ENCODE measurements at regions not wholly inside any gene's neighbourhood (a gene's known extent, or its start where the extent isn't known, plus 50 kb on each side); places are given as distances from the start of the nearest gene placed in this dataset.

DNA sequence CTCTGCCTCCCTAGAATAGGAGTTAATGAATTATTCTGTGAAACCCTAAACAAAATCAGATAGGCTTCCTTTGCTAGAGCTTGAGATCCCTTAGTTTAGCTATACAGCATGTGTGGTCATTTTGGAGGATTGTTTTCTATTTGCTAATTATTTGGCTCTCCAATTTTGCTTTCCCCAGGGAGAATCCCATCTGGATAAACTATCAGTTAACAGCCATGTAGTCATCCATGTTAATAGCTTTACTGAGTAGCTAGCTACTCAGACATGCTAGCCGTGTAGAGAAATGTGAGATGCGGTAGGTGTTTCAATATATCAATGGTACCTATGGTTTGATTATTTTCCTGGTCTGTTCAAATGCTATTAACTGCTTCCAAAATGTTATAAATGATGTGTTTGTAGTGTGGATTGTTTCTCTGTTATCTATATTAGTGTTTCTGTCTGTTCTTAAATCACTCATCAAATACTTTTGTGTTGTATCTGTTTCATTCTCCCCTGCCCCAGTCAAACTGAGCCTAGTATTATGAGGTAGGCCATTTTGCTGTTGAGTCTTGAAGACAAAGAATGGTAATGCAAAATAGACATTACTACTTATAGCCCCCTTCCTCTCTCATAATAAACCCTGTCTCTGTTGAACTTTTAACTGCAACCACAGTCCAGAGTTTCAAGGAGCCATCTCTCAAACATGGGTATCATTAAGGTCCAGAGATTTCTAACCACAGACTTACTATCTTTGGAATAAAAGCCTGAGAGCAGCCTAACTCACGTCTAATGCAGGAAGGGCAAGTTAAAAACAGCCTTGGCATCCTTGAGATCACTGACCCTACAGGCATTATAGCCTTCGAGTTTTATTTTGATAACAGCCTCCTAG, 56.1 kb upstream of the GRAMD1B start:
- H4K91ac ChIP-seq (ENCODE audit: low read depth, low read length): no peak overlapping the region
- H3K79me1 ChIP-seq (ENCODE audit: low read length): peaks cover 4% of the 10 kb centered on the region
- no peak overlapping the region for H4K12ac ChIP-seq (ENCODE audit: low read depth, low read length)
- DNase-seq: no peak
- no peak overlapping the region for H4K8ac ChIP-seq (ENCODE audit: low read depth, low read length)
- no peak overlapping the region for H2BK120ac ChIP-seq (ENCODE audit: insufficient read depth, low read length, poor library complexity)
- H2BK5ac ChIP-seq (ENCODE audit: low read depth, low read length, poor library complexity): no peak overlapping the region
- no peak overlapping the region for H3K23ac ChIP-seq (ENCODE audit: low read length)
- no peaks in the 10 kb centered on the region for H3K27me3 ChIP-seq (ENCODE audit: insufficient read depth, low read length)
- H3K79me2 ChIP-seq (ENCODE audit: control insufficient read depth, insufficient read depth, low read length, poor library complexity): no peaks in the 10 kb centered on the region
- no peak overlapping the region for H3K4ac ChIP-seq (ENCODE audit: low read depth, low read length)
- no peaks in the 10 kb centered on the region for H3K36me3 ChIP-seq (ENCODE audit: control insufficient read depth in 1 of 2, insufficient read depth in 2 of 2, low read length in 2 of 2)
- no peak overlapping the region for H3K4me2 ChIP-seq (ENCODE audit: low read length)
- no peak overlapping the region for H2AFZ ChIP-seq (ENCODE audit: insufficient read depth, low read length, poor library complexity)
- peaks cover 13 to 14% of the 10 kb centered on the region in 2 experiments for H3K4me1 ChIP-seq (ENCODE audit: control insufficient read depth in 1 of 2, insufficient read depth in 2 of 2, low read length in 2 of 2)
- H2AK5ac ChIP-seq (ENCODE audit: low read length): no peak overlapping the region
- no peak overlapping the region for H3K4me3 ChIP-seq (ENCODE audit: low read depth, low read length)
- H3K18ac ChIP-seq (ENCODE audit: low read length): no peak overlapping the region
- H3K14ac ChIP-seq (ENCODE audit: low read length): no peak overlapping the region
- H3K9me3 ChIP-seq (ENCODE audit: insufficient read depth, low read depth, low read length): no peaks in the 10 kb centered on the region
- no peak overlapping the region for H3K27ac ChIP-seq (ENCODE audit: low read depth, low read length)
- no CpG with 5 or more reads among the region's 4 CpGs for WGBS (ENCODE audit: extremely low coverage, insufficient coverage, insufficient read length)
- H2BK12ac ChIP-seq (ENCODE audit: low read length): no peak overlapping the region
- no peak overlapping the region for H3K9ac ChIP-seq (ENCODE audit: low read length)

DNA sequence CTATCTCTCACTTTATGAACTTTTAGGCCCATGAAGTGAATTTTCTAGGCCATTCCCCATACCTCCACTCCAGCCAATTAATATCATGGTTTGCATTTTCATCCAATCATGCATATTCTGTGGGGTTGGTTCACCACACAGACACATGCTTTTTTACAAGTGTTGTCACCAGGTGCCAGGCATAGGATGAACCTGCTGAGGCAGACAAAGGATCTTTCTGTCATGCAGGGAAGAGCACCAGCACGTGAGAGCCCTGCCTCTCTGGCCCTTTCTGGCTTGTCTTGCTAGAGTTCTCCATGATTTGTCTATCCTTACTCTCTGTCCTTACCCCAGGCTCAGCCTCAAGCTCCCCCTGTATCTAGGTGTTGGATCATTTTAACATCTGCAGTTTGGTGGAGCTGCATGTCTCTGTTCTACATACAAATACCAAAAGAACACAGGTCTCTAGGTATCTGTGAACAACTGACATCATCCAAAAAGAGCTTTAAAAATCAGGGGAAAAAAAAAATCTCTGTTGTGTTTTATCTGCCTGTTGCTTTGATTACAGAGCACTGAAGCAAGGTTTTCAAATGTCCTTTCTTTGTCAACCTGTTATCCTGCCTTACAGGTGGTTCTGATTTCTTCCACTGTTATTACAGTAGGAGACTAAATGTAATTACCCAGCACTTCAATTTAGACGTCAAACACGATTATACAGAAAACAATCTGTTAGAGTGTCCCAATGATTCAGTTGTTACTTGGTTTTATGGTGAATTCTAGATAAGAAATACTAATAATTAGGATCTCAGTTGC, 58.4 kb upstream of the GRAMD1B start:
- H3K23ac ChIP-seq (ENCODE audit: low read length): no peak overlapping the region
- no peaks in the 10 kb centered on the region for H3K79me2 ChIP-seq (ENCODE audit: control insufficient read depth, insufficient read depth, low read length, poor library complexity)
- no peak overlapping the region for H3K14ac ChIP-seq (ENCODE audit: low read length)
- no peak overlapping the region for H2AFZ ChIP-seq (ENCODE audit: insufficient read depth, low read length, poor library complexity)
- no peak overlapping the region for H3K18ac ChIP-seq (ENCODE audit: low read length)
- H3K79me1 ChIP-seq (ENCODE audit: low read length): no peaks in the 10 kb centered on the region
- no peak overlapping the region for H3K4me2 ChIP-seq (ENCODE audit: low read length)
- no peak overlapping the region for H3K4me3 ChIP-seq (ENCODE audit: low read depth, low read length)
- no peaks in the 10 kb centered on the region for H3K36me3 ChIP-seq (ENCODE audit: control insufficient read depth in 1 of 2, insufficient read depth in 2 of 2, low read length in 2 of 2)
- no peak for DNase-seq
- no peak overlapping the region for H4K91ac ChIP-seq (ENCODE audit: low read depth, low read length)
- no CpG with 5 or more reads among the region's 3 CpGs for WGBS (ENCODE audit: extremely low coverage, insufficient coverage, insufficient read length)
- H4K8ac ChIP-seq (ENCODE audit: low read depth, low read length): no peak overlapping the region
- no peak overlapping the region for H4K12ac ChIP-seq (ENCODE audit: low read depth, low read length)
- H3K27me3 ChIP-seq (ENCODE audit: insufficient read depth, low read length): no peaks in the 10 kb centered on the region
- no peak overlapping the region for H2AK5ac ChIP-seq (ENCODE audit: low read length)
- no peak overlapping the region for H2BK12ac ChIP-seq (ENCODE audit: low read length)
- H3K27ac ChIP-seq (ENCODE audit: low read depth, low read length): no peak overlapping the region
- H3K9me3 ChIP-seq (ENCODE audit: insufficient read depth, low read depth, low read length): no peaks in the 10 kb centered on the region
- H2BK120ac ChIP-seq (ENCODE audit: insufficient read depth, low read length, poor library complexity): no peak overlapping the region
- no peak overlapping the region for H2BK5ac ChIP-seq (ENCODE audit: low read depth, low read length, poor library complexity)
- peaks cover 4 to 7% of the 10 kb centered on the region in 2 experiments for H3K4me1 ChIP-seq (ENCODE audit: control insufficient read depth in 1 of 2, insufficient read depth in 2 of 2, low read length in 2 of 2)
- H3K9ac ChIP-seq (ENCODE audit: low read length): no peak overlapping the region
- H3K4ac ChIP-seq (ENCODE audit: low read depth, low read length): no peak overlapping the region

DNA sequence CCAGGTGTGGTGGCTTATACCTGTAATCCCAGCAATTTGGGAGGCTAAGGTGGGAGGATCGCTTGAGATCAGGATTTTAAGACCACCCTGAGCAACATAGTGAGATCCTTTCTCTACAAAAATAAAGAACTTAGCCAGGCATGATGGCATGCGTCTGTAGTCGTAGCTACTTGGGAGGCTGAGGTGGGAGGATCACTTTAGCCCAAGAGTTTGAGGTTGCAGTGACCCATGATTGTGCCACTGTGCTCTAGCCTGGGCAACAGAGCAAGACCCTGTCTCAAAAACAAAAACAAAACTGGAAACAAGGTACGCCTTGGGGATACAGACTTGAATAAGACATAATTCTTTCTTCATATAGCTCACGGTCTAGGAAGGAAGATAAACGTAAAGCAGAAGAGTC, 63.1 kb upstream of the GRAMD1B start:
- Histone ChIP-seq H3K23ac (ENCODE audit: low read length) (no peak overlapping the region), H3K27ac (ENCODE audit: low read depth, low read length) (no peak overlapping the region), H3K27me3 (ENCODE audit: insufficient read depth, low read length) (no peaks in the 10 kb centered on the region), H2AK5ac (ENCODE audit: low read length) (no peak overlapping the region), H3K4me1 (ENCODE audit: control insufficient read depth in 1 of 2, insufficient read depth in 2 of 2, low read length in 2 of 2) (peaks cover 4 to 5% of the 10 kb centered on the region in 2 experiments), H4K91ac (ENCODE audit: low read depth, low read length) (no peak overlapping the region), H3K14ac (ENCODE audit: low read length) (no peak overlapping the region), H3K4me2 (ENCODE audit: low read length) (no peak overlapping the region), H3K79me1 (ENCODE audit: low read length) (no peaks in the 10 kb centered on the region), H3K36me3 (ENCODE audit: control insufficient read depth in 1 of 2, insufficient read depth in 2 of 2, low read length in 2 of 2) (no peaks in the 10 kb centered on the region), H2BK120ac (ENCODE audit: insufficient read depth, low read length, poor library complexity) (no peak overlapping the region), H2AFZ (ENCODE audit: insufficient read depth, low read length, poor library complexity) (no peak overlapping the region), H3K9ac (ENCODE audit: low read length) (no peak overlapping the region), H4K12ac (ENCODE audit: low read depth, low read length) (no peak overlapping the region), H3K18ac (ENCODE audit: low read length) (no peak overlapping the region), H2BK5ac (ENCODE audit: low read depth, low read length, poor library complexity) (no peak overlapping the region), H3K79me2 (ENCODE audit: control insufficient read depth, insufficient read depth, low read length, poor library complexity) (no peaks in the 10 kb centered on the region), H3K9me3 (ENCODE audit: insufficient read depth, low read depth, low read length) (no peaks in the 10 kb centered on the region), H3K4me3 (ENCODE audit: low read depth, low read length) (no peak overlapping the region), H2BK12ac (ENCODE audit: low read length) (no peak overlapping the region), H4K8ac (ENCODE audit: low read depth, low read length) (no peak overlapping the region), H3K4ac (ENCODE audit: low read depth, low read length) (no peak overlapping the region)
- no peak for DNase-seq
- WGBS (ENCODE audit: extremely low coverage, insufficient coverage, insufficient read length): no CpG with 5 or more reads among the region's 6 CpGs

DNA sequence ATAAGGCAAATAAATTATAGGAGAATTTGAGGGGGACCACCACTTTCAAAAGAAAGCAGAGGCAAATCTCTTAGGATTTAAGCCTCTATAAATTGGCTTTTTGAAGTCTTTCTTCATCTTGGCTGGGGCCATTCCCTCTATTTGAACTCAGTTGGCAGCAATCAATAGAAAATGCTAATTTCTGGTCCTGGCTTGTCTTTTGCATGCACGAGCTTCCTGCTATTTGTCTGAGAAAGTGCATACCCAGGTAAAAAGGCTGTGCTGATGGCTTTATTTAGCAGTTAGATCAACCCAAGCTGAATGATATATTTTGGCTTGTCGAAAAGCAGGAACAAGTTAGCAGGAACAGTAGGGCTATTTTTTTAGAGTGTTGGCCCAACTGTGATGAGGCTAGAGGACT, 64.1 kb upstream of the GRAMD1B start:
- no peak overlapping the region for H3K27ac ChIP-seq (ENCODE audit: low read depth, low read length)
- H3K9ac ChIP-seq (ENCODE audit: low read length): no peak overlapping the region
- H2AFZ ChIP-seq (ENCODE audit: insufficient read depth, low read length, poor library complexity): no peak overlapping the region
- no peaks in the 10 kb centered on the region for H3K27me3 ChIP-seq (ENCODE audit: insufficient read depth, low read length)
- no peak overlapping the region for H2BK120ac ChIP-seq (ENCODE audit: insufficient read depth, low read length, poor library complexity)
- peaks cover 4 to 5% of the 10 kb centered on the region in 2 experiments for H3K4me1 ChIP-seq (ENCODE audit: control insufficient read depth in 1 of 2, insufficient read depth in 2 of 2, low read length in 2 of 2)
- H3K18ac ChIP-seq (ENCODE audit: low read length): no peak overlapping the region
- no peak overlapping the region for H2AK5ac ChIP-seq (ENCODE audit: low read length)
- no peak overlapping the region for H3K4ac ChIP-seq (ENCODE audit: low read depth, low read length)
- no peak for DNase-seq
- H4K8ac ChIP-seq (ENCODE audit: low read depth, low read length): no peak overlapping the region
- H3K9me3 ChIP-seq (ENCODE audit: insufficient read depth, low read depth, low read length): no peaks in the 10 kb centered on the region
- H3K14ac ChIP-seq (ENCODE audit: low read length): no peak overlapping the region
- no peak overlapping the region for H3K23ac ChIP-seq (ENCODE audit: low read length)
- H4K12ac ChIP-seq (ENCODE audit: low read depth, low read length): no peak overlapping the region
- no CpG with 5 or more reads among the region's 2 CpGs for WGBS (ENCODE audit: extremely low coverage, insufficient coverage, insufficient read length)
- no peak overlapping the region for H2BK12ac ChIP-seq (ENCODE audit: low read length)
- H4K91ac ChIP-seq (ENCODE audit: low read depth, low read length): no peak overlapping the region
- no peaks in the 10 kb centered on the region for H3K36me3 ChIP-seq (ENCODE audit: control insufficient read depth in 1 of 2, insufficient read depth in 2 of 2, low read length in 2 of 2)
- no peak overlapping the region for H3K4me2 ChIP-seq (ENCODE audit: low read length)
- no peaks in the 10 kb centered on the region for H3K79me1 ChIP-seq (ENCODE audit: low read length)
- H3K79me2 ChIP-seq (ENCODE audit: control insufficient read depth, insufficient read depth, low read length, poor library complexity): no peaks in the 10 kb centered on the region
- H3K4me3 ChIP-seq (ENCODE audit: low read depth, low read length): no peak overlapping the region
- H2BK5ac ChIP-seq (ENCODE audit: low read depth, low read length, poor library complexity): no peak overlapping the region
